Naive thymus-derived CD4-positive, alpha-beta T cell (primary cell): ENCODE measurements at regions not wholly inside any gene's neighbourhood (a gene's known extent, or its start where the extent isn't known, plus 50 kb on each side); places are given as distances from the start of the nearest gene placed in this dataset.
"Not testable (repeated sequence)": the region's sequence is repeated elsewhere in the genome, so short reads cannot be mapped to it uniquely, and the experiment has no call there.

Experiments
- ATAC-seq: fragments of 150-1000 bp; cut with Tn5 transposase; 2 replicates; pipeline ENCODE4 v1.10.0; 2021; ENCODE audit warnings: mild to moderate bottlenecking, moderate library complexity
- CTCF ChIA-PET: fragments of 350-600 bp; sonication (Branson Sonifier 250); formaldehyde crosslinking; loops from one replicate; lab custom pipeline; 2021; ENCODE audit warnings: antibody characterized with exemption; lab: Charles Lee
- POLR2A ChIA-PET: fragments of 350-600 bp; sonication (Branson Sonifier 250); formaldehyde crosslinking; loops from one replicate; lab custom pipeline; 2021; ENCODE audit warnings: antibody characterized with exemption, inconsistent platforms; lab: Charles Lee
- DNase-seq, 9 donors: peaks; one replicate each; pipeline versions ENCODE4 v3.0.0 to v3.0.0-alpha.2; 2020 to 2022; ENCODE audit warnings: mixed read lengths in 1 of 9
- H3K27ac ChIP-seq: one replicate; pipeline ENCODE4 v1.7.0; 2013; ENCODE audit warnings: mild to moderate bottlenecking, low read depth, low read length, moderate library complexity
- H3K27me3 ChIP-seq, 2 donors: one replicate each; pipeline ENCODE4 v1.7.0; 2013; ENCODE audit warnings: low read length in 2 of 2, mild to moderate bottlenecking in 2 of 2, moderate library complexity in 2 of 2; ENCODE audit not compliant: control insufficient read depth in 2 of 2, insufficient read depth in 2 of 2
- H3K36me3 ChIP-seq, 3 experiments: 1 replicate in 2 of 3; 2 replicates in 1 of 3; pipeline ENCODE4 v1.7.0; 2013; ENCODE audit warnings: low read length in 3 of 3, mild to moderate bottlenecking in 3 of 3, moderate library complexity in 1 of 3; ENCODE audit not compliant: insufficient read depth in 3 of 3, control insufficient read depth in 2 of 3
- H3K4me1 ChIP-seq, 2 donors: one replicate each; pipeline ENCODE4 v1.7.0; 2013; ENCODE audit warnings: low read length in 2 of 2, mild to moderate bottlenecking in 2 of 2, moderate library complexity in 1 of 2; ENCODE audit not compliant: control insufficient read depth in 2 of 2, insufficient read depth in 2 of 2
- H3K4me3 ChIP-seq: 2 replicates; pipeline ENCODE4 v1.7.0; 2013; ENCODE audit warnings: mild to moderate bottlenecking, low read length
- H3K9me3 ChIP-seq, 3 experiments: 1 replicate in 2 of 3; 2 replicates in 1 of 3; pipeline ENCODE4 v1.7.0; 2013; ENCODE audit warnings: low read length in 3 of 3; ENCODE audit not compliant: control insufficient read depth in 2 of 3
- H3K27ac Mint-ChIP-seq, 9 donors: one replicate each; pipeline ENCODE4 v1.8.0; 2020 to 2022; ENCODE audit warnings: mixed read lengths in 9 of 9, mild to moderate bottlenecking in 8 of 9, moderate library complexity in 5 of 9, inconsistent platforms in 2 of 9
- H3K27me3 Mint-ChIP-seq, 5 donors: one replicate each; pipeline ENCODE4 v1.8.0; 2021 to 2022; ENCODE audit warnings: mixed read lengths in 5 of 5, mild to moderate bottlenecking in 1 of 5
- H3K36me3 Mint-ChIP-seq, 5 donors: one replicate each; pipeline ENCODE4 v1.8.0; 2020 to 2022; ENCODE audit warnings: mixed read lengths in 5 of 5, mild to moderate bottlenecking in 3 of 5, inconsistent platforms in 1 of 5
- H3K4me1 Mint-ChIP-seq, 7 donors: one replicate each; pipeline ENCODE4 v1.8.0; 2020 to 2022; ENCODE audit warnings: mixed read lengths in 7 of 7, mild to moderate bottlenecking in 3 of 7, inconsistent platforms in 1 of 7
- H3K4me3 Mint-ChIP-seq, 10 donors: one replicate each; pipeline ENCODE4 v1.8.0; 2020 to 2022; ENCODE audit warnings: mild to moderate bottlenecking in 10 of 10, mixed read lengths in 10 of 10, moderate library complexity in 6 of 10, inconsistent platforms in 2 of 10
- H3K9me3 Mint-ChIP-seq, 11 donors: one replicate each; pipeline ENCODE4 v1.8.0; 2020 to 2022; ENCODE audit warnings: mixed read lengths in 11 of 11, mild to moderate bottlenecking in 4 of 11, inconsistent platforms in 1 of 11, moderate library complexity in 1 of 11
- intact Hi-C, 2 donors: fragments of 100-400 bp; cut with micrococcal nuclease; formaldehyde crosslinking; loops; one replicate each; pipeline ENCODE4 v1.15.1; 2023

DNA sequence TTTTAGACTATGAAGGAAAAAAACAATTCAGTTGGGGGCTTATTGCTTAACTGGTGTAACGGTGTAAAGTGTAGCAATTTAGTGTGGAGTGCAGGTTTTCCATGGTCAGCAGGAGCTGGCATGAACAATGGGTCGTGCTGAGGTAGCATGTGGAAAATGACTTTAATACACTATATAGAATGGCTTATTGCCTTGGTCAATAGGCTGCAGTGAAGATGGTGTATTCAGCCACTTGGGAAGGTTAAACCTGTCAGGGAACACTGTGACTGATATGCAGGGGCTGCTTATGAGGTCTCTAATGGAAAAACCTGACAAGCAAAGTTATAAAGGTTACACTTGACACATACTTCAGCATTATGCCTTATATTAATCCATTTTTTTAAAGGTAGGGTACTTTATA is 764.7 kb upstream of the ARRDC3 start:
- Histone ChIP-seq H3K4me3 (no peak overlapping the region), H3K36me3 (no peaks in the 10 kb centered on the region), H3K4me1 (no peaks in the 10 kb centered on the region), H3K27me3 (no peaks in the 10 kb centered on the region), H3K9me3 (no peaks in the 10 kb centered on the region), H3K27ac (no peak overlapping the region)
- Mint-ChIP-seq H3K9me3 (peaks cover 0 to 15% (median 0%) of the 10 kb centered on the region in 11 donors), H3K4me3 (no peak overlapping the region), H3K27ac (no peak overlapping the region), H3K4me1 (no peaks in the 10 kb centered on the region), H3K36me3 (no peaks in the 10 kb centered on the region), H3K27me3 (no peaks in the 10 kb centered on the region)
- CTCF ChIA-PET, result no interaction called here
- no peak for ATAC-seq
- POLR2A ChIA-PET, result no interaction called here
- intact Hi-C loops, result no loop called here
- DNase-seq, result no peak

DNA sequence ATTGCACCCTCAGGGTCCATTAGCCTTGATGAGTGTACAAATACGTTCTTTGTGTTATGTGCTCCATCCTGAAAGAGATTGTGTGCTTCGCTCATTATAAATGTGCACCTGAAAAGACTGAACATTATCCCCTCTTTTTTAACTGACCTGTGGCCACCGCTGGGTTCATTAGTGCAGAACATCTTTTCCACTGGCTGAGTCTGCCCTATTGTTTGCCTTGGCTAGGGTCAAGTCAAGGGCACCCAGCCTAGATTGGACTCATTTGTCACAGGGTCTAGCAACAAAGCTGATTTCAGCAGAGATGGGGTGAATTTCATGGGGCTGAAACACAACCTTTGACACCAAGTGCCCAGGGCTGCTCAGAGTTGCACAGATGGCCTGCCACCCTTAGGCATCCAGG is 764.1 kb upstream of the ARRDC3 start:
- Histone ChIP-seq H3K4me3 (no peak overlapping the region), H3K9me3 (no peaks in the 10 kb centered on the region), H3K27me3 (no peaks in the 10 kb centered on the region), H3K36me3 (no peaks in the 10 kb centered on the region), H3K4me1 (no peaks in the 10 kb centered on the region), H3K27ac (no peak overlapping the region)
- H3K27me3 Mint-ChIP-seq, result no peaks in the 10 kb centered on the region
- ATAC-seq, result no peak
- CTCF ChIA-PET, result no interaction called here
- no peak overlapping the region for H3K4me3 Mint-ChIP-seq
- DNase-seq, result no peak
- H3K4me1 Mint-ChIP-seq, result no peaks in the 10 kb centered on the region
- no peaks in the 10 kb centered on the region for H3K36me3 Mint-ChIP-seq
- POLR2A ChIA-PET, result no interaction called here
- H3K27ac Mint-ChIP-seq, result no peak overlapping the region
- intact Hi-C loops, result no loop called here
- H3K9me3 Mint-ChIP-seq, result peaks cover 0 to 17% (median 0%) of the 10 kb centered on the region in 11 donors

DNA sequence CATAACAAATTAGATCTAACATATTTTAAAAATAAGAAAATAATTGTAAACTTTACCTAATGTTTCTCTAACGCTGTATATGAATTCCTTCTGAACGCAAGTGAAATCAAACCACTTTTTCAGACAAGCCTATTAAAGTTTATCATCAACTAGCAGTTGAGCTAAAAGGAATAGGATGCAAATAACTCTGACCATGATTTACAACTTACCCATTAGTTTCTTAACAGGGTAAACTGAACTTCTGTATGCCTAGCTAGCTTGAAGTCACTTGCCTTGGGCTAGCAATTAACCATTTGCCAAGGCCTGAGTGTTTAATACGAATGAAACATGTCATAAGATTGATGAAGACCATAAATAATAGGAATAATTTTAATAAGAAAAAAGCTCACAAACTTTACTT is 762.7 kb upstream of the ARRDC3 start:
- peaks cover 0 to 17% (median 2%) of the 10 kb centered on the region in 11 donors for H3K9me3 Mint-ChIP-seq

DNA sequence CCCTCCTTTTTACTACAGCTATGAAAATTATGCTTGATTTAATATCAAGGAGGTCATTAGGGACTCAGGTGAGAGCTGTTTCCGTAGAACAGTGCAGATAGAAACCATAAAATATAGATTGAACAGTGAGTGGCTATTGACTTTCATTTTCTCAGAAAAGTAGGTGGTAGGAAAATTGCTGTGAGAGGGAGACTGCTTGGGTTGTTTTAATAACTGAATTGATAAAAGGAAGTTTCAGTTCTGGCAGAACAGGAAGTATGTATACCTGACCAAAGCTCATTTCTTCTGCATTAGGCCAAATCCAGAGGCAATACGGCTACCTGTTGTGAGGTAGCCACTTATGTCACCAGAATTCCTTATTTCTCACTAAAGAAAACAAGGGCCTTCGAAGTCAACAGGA is 761.7 kb upstream of the ARRDC3 start:
- Mint-ChIP-seq H3K4me1 (no peaks in the 10 kb centered on the region), H3K36me3 (no peaks in the 10 kb centered on the region), H3K27ac (no peak overlapping the region), H3K4me3 (no peak overlapping the region), H3K9me3 (peaks cover 0 to 23% (median 2%) of the 10 kb centered on the region in 11 donors), H3K27me3 (no peaks in the 10 kb centered on the region)
- CTCF ChIA-PET, result no interaction called here
- DNase-seq (no peak), ATAC-seq (no peak)
- POLR2A ChIA-PET, result no interaction called here
- H3K27ac ChIP-seq, result no peak overlapping the region
- no peaks in the 10 kb centered on the region for H3K27me3 ChIP-seq
- no peaks in the 10 kb centered on the region for H3K4me1 ChIP-seq
- no peaks in the 10 kb centered on the region for H3K36me3 ChIP-seq
- intact Hi-C loops, result no loop called here
- no peak overlapping the region for H3K4me3 ChIP-seq
- H3K9me3 ChIP-seq, result no peaks in the 10 kb centered on the region

More for the DNA sequence above, 762.7 kb upstream of the ARRDC3 start:
- Histone ChIP-seq H3K4me3 (no peak overlapping the region), H3K36me3 (no peaks in the 10 kb centered on the region), H3K9me3 (no peaks in the 10 kb centered on the region), H3K27ac (no peak overlapping the region), H3K4me1 (no peaks in the 10 kb centered on the region), H3K27me3 (no peaks in the 10 kb centered on the region)
- no peak overlapping the region for H3K27ac Mint-ChIP-seq
- H3K36me3 Mint-ChIP-seq, result no peaks in the 10 kb centered on the region
- DNase-seq, result no peak
- H3K4me3 Mint-ChIP-seq, result no peak overlapping the region
- intact Hi-C loops, result no loop called here
- ATAC-seq, result no peak
- POLR2A ChIA-PET, result interaction anchor here (0.5 kb wide), 1 partner anchor 943 kb away, joined by 3 read pairs; no protein-coding TSS in a partner anchor
- no peaks in the 10 kb centered on the region for H3K27me3 Mint-ChIP-seq
- CTCF ChIA-PET, result no interaction called here
- H3K4me1 Mint-ChIP-seq, result no peaks in the 10 kb centered on the region

GRCh38 chr5:92132294-92132908 is 749.3 kb upstream of the ARRDC3 start:
- H3K36me3 Mint-ChIP-seq, ATAC-seq, H3K4me3 ChIP-seq, DNase-seq, H3K27me3 ChIP-seq, H3K9me3 ChIP-seq, CTCF ChIA-PET, H3K4me1 ChIP-seq, H3K27ac ChIP-seq, H3K9me3 Mint-ChIP-seq, H3K4me3 Mint-ChIP-seq, POLR2A ChIA-PET, H3K27me3 Mint-ChIP-seq, H3K4me1 Mint-ChIP-seq, intact Hi-C loops, H3K27ac Mint-ChIP-seq, H3K36me3 ChIP-seq: not testable (repeated sequence)

GRCh38 chr5:92126182-92126581 is 743.1 kb upstream of the ARRDC3 start:
- Mint-ChIP-seq H3K9me3 (peaks cover 0 to 6% (median 0%) of the 10 kb centered on the region in 11 donors), H3K36me3 (no peaks in the 10 kb centered on the region), H3K27ac (no peak overlapping the region), H3K4me1 (no peaks in the 10 kb centered on the region), H3K27me3 (no peaks in the 10 kb centered on the region), H3K4me3 (no peak overlapping the region)
- Histone ChIP-seq H3K9me3 (no peaks in the 10 kb centered on the region), H3K27me3 (no peaks in the 10 kb centered on the region), H3K27ac (no peak overlapping the region), H3K4me3 (no peak overlapping the region), H3K4me1 (no peaks in the 10 kb centered on the region), H3K36me3 (no peaks in the 10 kb centered on the region)
- DNase-seq (no peak), ATAC-seq (no peak)
- intact Hi-C loops, result no loop called here
- POLR2A ChIA-PET, result no interaction called here
- CTCF ChIA-PET, result no interaction called here

- DNase-seq (no peak), ATAC-seq (no peak)
- ChIA-PET CTCF (no interaction called here), POLR2A (no interaction called here)
- Mint-ChIP-seq H3K36me3 (no peaks in the 10 kb centered on the region), H3K27ac (no peak overlapping the region), H3K9me3 (peaks cover 0 to 6% (median 0%) of the 10 kb centered on the region in 11 donors), H3K27me3 (no peaks in the 10 kb centered on the region), H3K4me3 (no peak overlapping the region), H3K4me1 (no peaks in the 10 kb centered on the region)
- H3K4me1 ChIP-seq, result no peaks in the 10 kb centered on the region
- H3K36me3 ChIP-seq, result no peaks in the 10 kb centered on the region
- H3K27ac ChIP-seq, result no peak overlapping the region
- no peaks in the 10 kb centered on the region for H3K9me3 ChIP-seq
- no peak overlapping the region for H3K4me3 ChIP-seq
- no peaks in the 10 kb centered on the region for H3K27me3 ChIP-seq
- intact Hi-C loops, result no loop called here
Observed at GRCh38 chr5:92119110-92119509, 736.0 kb upstream of the ARRDC3 start.
